DMS153 treated with DMSO at 0.1 percent for 48 hours (cell line): ENCODE measurements at regions not wholly inside any gene's neighbourhood (a gene's known extent, or its start where the extent isn't known, plus 50 kb on each side); places are given as distances from the start of the nearest gene placed in this dataset.
"Not testable (repeated sequence)": the region's sequence is repeated elsewhere in the genome, so short reads cannot be mapped to it uniquely, and the experiment has no call there.

Source experiments
- DNase-seq: peaks from one replicate; lab custom pipeline; 2025; ENCODE audit not compliant: unreplicated experiment; lab: John Stamatoyannopoulos, UW

GRCh38 chr14:55766071-55766470, 186.1 kb downstream of the KTN1 start:
- DNase-seq = no peak

GRCh38 chr14:55767286-55767685, 187.3 kb downstream of the KTN1 start:
- no peak for DNase-seq

GRCh38 chr14:55769877-55770276, 189.9 kb downstream of the KTN1 start:
- no peak for DNase-seq

- DNase-seq = no peak
Measured at GRCh38 chr14:55771242-55771981, 191.4 kb downstream of the KTN1 start.

GRCh38 chr14:55772486-55772885, 192.5 kb downstream of the KTN1 start:
- DNase-seq = no peak

- DNase-seq = no peak
Measured at GRCh38 chr14:55773312-55773711, 193.3 kb downstream of the KTN1 start.

GRCh38 chr14:55773984-55774545, 194.1 kb downstream of the KTN1 start:
- no peak for DNase-seq

- DNase-seq = no peak
Measured at GRCh38 chr14:55777877-55778276, 197.9 kb downstream of the KTN1 start.

GRCh38 chr14:55780156-55780946, 200.3 kb downstream of the KTN1 start:
- DNase-seq = no peak

- no peak for DNase-seq
Measured at GRCh38 chr14:55781046-55781445, 201.0 kb downstream of the KTN1 start.

- no peak for DNase-seq
Measured at GRCh38 chr14:55782166-55782565, 202.2 kb downstream of the KTN1 start.

- no peak for DNase-seq
Measured at GRCh38 chr14:55789406-55789805, 209.4 kb downstream of the KTN1 start.

- DNase-seq = no peak
Measured at GRCh38 chr14:55794655-55795595, 214.9 kb downstream of the KTN1 start.

- not testable (repeated sequence) for DNase-seq
Measured at GRCh38 chr14:55796513-55796912, 216.5 kb downstream of the KTN1 start.

- DNase-seq = no peak
Measured at GRCh38 chr14:55798406-55798805, 218.4 kb downstream of the KTN1 start.

GRCh38 chr14:55799508-55800095, 219.6 kb downstream of the KTN1 start:
- no peak for DNase-seq

- no peak for DNase-seq
Measured at GRCh38 chr14:55800156-55800785, 220.3 kb downstream of the KTN1 start.

GRCh38 chr14:55801121-55801520, 221.1 kb downstream of the KTN1 start:
- DNase-seq = no peak

GRCh38 chr14:55802986-55803872, 223.2 kb downstream of the KTN1 start:
- no peak for DNase-seq
